Pons (tissue), 1 donor: ENCODE measurements at regions not wholly inside any gene's neighbourhood (a gene's known extent, or its start where the extent isn't known, plus 50 kb on each side); places are given as distances from the start of the nearest gene placed in this dataset.
A peak's percentile ranks its signal among the peaks of the same experiment; 100 is the strongest.

Source experiments
- DNase-seq: peaks from one replicate; pipeline ENCODE4 v3.0.0-alpha.2; 2016; ENCODE audit warnings: low spot score

GRCh38 chr9:23162789-23163188 is 663.3 kb downstream of the ELAVL2 start:
- no peak for DNase-seq

GRCh38 chr9:23171479-23171878 is 654.6 kb downstream of the ELAVL2 start:
- DNase-seq: no peak

GRCh38 chr9:23172206-23172605 is 653.8 kb downstream of the ELAVL2 start:
- no peak for DNase-seq

GRCh38 chr9:23172979-23173637 is 652.9 kb downstream of the ELAVL2 start:
- DNase-seq: no peak

GRCh38 chr9:23194281-23194680 is 631.8 kb downstream of the ELAVL2 start:
- no peak for DNase-seq

- DNase-seq: no peak
Measured at GRCh38 chr9:23215688-23216087, 610.4 kb downstream of the ELAVL2 start.

- DNase-seq: no peak
Measured at GRCh38 chr9:23219471-23219870, 606.6 kb downstream of the ELAVL2 start.

- no peak for DNase-seq
Measured at GRCh38 chr9:23220171-23220570, 605.9 kb downstream of the ELAVL2 start.

GRCh38 chr9:23220957-23221356 is 605.1 kb downstream of the ELAVL2 start:
- no peak for DNase-seq

- DNase-seq: peak; percentile 41
Measured at GRCh38 chr9:23229890-23230317, 596.1 kb downstream of the ELAVL2 start.

GRCh38 chr9:23232831-23233230 is 593.2 kb downstream of the ELAVL2 start:
- DNase-seq: no peak

GRCh38 chr9:23243523-23243922 is 582.5 kb downstream of the ELAVL2 start:
- no peak for DNase-seq

- DNase-seq: no peak
Measured at GRCh38 chr9:23245067-23245466, 581.0 kb downstream of the ELAVL2 start.

GRCh38 chr9:23254404-23255184 is 571.4 kb downstream of the ELAVL2 start:
- no peak for DNase-seq

GRCh38 chr9:23255346-23255745 is 570.7 kb downstream of the ELAVL2 start:
- no peak for DNase-seq

GRCh38 chr9:23258569-23258968 is 567.5 kb downstream of the ELAVL2 start:
- no peak for DNase-seq

GRCh38 chr9:23278561-23278960 is 547.5 kb downstream of the ELAVL2 start:
- DNase-seq: no peak

- DNase-seq: no peak
Measured at GRCh38 chr9:23287390-23287789, 538.6 kb downstream of the ELAVL2 start.

GRCh38 chr9:23288545-23288944 is 537.5 kb downstream of the ELAVL2 start:
- DNase-seq: no peak

- DNase-seq: no peak
Measured at GRCh38 chr9:23290973-23291372, 535.1 kb downstream of the ELAVL2 start.

- no peak for DNase-seq
Measured at GRCh38 chr9:23302281-23302680, 523.8 kb downstream of the ELAVL2 start.

- no peak for DNase-seq
Measured at GRCh38 chr9:23306731-23307130, 519.3 kb downstream of the ELAVL2 start.

- DNase-seq: no peak
Measured at GRCh38 chr9:23307731-23308513, 518.1 kb downstream of the ELAVL2 start.
